Natural killer cell (primary cell): ENCODE measurements at regions not wholly inside any gene's neighbourhood (a gene's known extent, or its start where the extent isn't known, plus 50 kb on each side); places are given as distances from the start of the nearest gene placed in this dataset.

Experiments used
- ATAC-seq, 3 donors: fragments of 150-1000 bp in 2 of 3; fragments of 200-7000 bp in 1 of 3; cut with Tn5 transposase; 1 replicate in 1 of 3; 2 replicates in 2 of 3; pipeline ENCODE4 v1.10.0; 2021; ENCODE audit warnings: mild to moderate bottlenecking in 2 of 3, moderate library complexity in 2 of 3
- DNase-seq, 2 donors: peaks; one replicate each; pipeline versions ENCODE4 v3.0.0 to v3.0.0-alpha.2; 2013 to 2021; ENCODE audit warnings: mixed read lengths in 1 of 2
- H3K27ac ChIP-seq: one replicate; pipeline ENCODE4 v1.5.1; 2013; ENCODE audit warnings: mild to moderate bottlenecking, low read length
- H3K27me3 ChIP-seq: one replicate; pipeline ENCODE4 v1.6.1; 2013; ENCODE audit warnings: low read length; ENCODE audit not compliant: control insufficient read depth, insufficient read depth
- H3K36me3 ChIP-seq: one replicate; pipeline ENCODE4 v1.6.1; 2013; ENCODE audit warnings: low read length; ENCODE audit not compliant: control insufficient read depth, insufficient read depth
- H3K4me1 ChIP-seq: one replicate; pipeline ENCODE4 v1.6.1; 2013; ENCODE audit warnings: low read length; ENCODE audit not compliant: control insufficient read depth, insufficient read depth
- H3K4me3 ChIP-seq: one replicate; pipeline ENCODE4 v1.5.1; 2013; ENCODE audit warnings: low read length
- H3K9me3 ChIP-seq: one replicate; pipeline ENCODE4 v1.6.1; 2013; ENCODE audit warnings: low read length; ENCODE audit not compliant: control insufficient read depth, insufficient read depth
- H3K27ac Mint-ChIP-seq, 2 donors: one replicate each; pipeline ENCODE4 v1.8.0; 2022; ENCODE audit warnings: mild to moderate bottlenecking in 2 of 2, mixed read lengths in 2 of 2, moderate library complexity in 1 of 2
- H3K27me3 Mint-ChIP-seq, 2 donors: one replicate each; pipeline ENCODE4 v1.8.0; 2022; ENCODE audit warnings: low read depth in 2 of 2, mixed read lengths in 2 of 2
- H3K36me3 Mint-ChIP-seq: one replicate; pipeline ENCODE4 v1.8.0; 2022; ENCODE audit warnings: mixed read lengths
- H3K4me1 Mint-ChIP-seq, 2 donors: one replicate each; pipeline ENCODE4 v1.8.0; 2022; ENCODE audit warnings: mixed read lengths in 2 of 2
- H3K4me3 Mint-ChIP-seq: one replicate; pipeline ENCODE4 v1.8.0; 2022; ENCODE audit warnings: mild to moderate bottlenecking, moderate library complexity, mixed read lengths
- H3K9me3 Mint-ChIP-seq, 2 donors: one replicate each; pipeline ENCODE4 v1.8.0; 2022; ENCODE audit warnings: mixed read lengths in 2 of 2
- CTCF ChIP-seq: fragments of 200-600 bp; IDR thresholded peaks from one replicate; pipeline ENCODE4 v1.8.0; 2022; ENCODE audit warnings: antibody characterized with exemption
- WGBS: methylation state at CpG from one replicate; pipeline ENCODE4 v1.1.7; 2013; ENCODE audit warnings: missing lambda C conversion rate; ENCODE audit not compliant: insufficient coverage; 5-methylcytosine and 5-hydroxymethylcytosine counted together
- intact Hi-C: fragments of 100-400 bp; cut with micrococcal nuclease; formaldehyde crosslinking; loops from one replicate; pipeline ENCODE4 v1.14.2; 2022

GRCh38 chr4:45931154-45931553 is 192.7 kb downstream of the GABRG1 start:
- Histone ChIP-seq H3K27me3 (no peaks in the 10 kb centered on the region), H3K4me1 (no peaks in the 10 kb centered on the region), H3K36me3 (no peaks in the 10 kb centered on the region), H3K27ac (no peak overlapping the region), H3K9me3 (no peaks in the 10 kb centered on the region), H3K4me3 (no peak overlapping the region)
- no CpG with 5 or more reads among the region's 1 CpG for WGBS
- no peaks in the 10 kb centered on the region for H3K36me3 Mint-ChIP-seq
- DNase-seq (no peak), ATAC-seq (no peak)
- no peak for TF ChIP-seq CTCF
- H3K27me3 Mint-ChIP-seq: no peaks in the 10 kb centered on the region
- peaks cover 3 to 4% of the 10 kb centered on the region in 2 donors for H3K9me3 Mint-ChIP-seq
- H3K4me1 Mint-ChIP-seq: no peaks in the 10 kb centered on the region
- intact Hi-C loops: no loop called here
- no peak overlapping the region for H3K27ac Mint-ChIP-seq
- H3K4me3 Mint-ChIP-seq: no peak overlapping the region

GRCh38 chr4:45927641-45928040 is 196.2 kb downstream of the GABRG1 start:
- Mint-ChIP-seq H3K4me3 (no peak overlapping the region), H3K27ac (no peak overlapping the region), H3K4me1 (no peaks in the 10 kb centered on the region), H3K36me3 (no peaks in the 10 kb centered on the region), H3K27me3 (no peaks in the 10 kb centered on the region), H3K9me3 (peaks cover 4 to 8% of the 10 kb centered on the region in 2 donors)
- no peak for TF ChIP-seq CTCF
- Histone ChIP-seq H3K4me1 (no peaks in the 10 kb centered on the region), H3K27me3 (no peaks in the 10 kb centered on the region), H3K9me3 (no peaks in the 10 kb centered on the region), H3K27ac (no peak overlapping the region), H3K36me3 (no peaks in the 10 kb centered on the region), H3K4me3 (no peak overlapping the region)
- ATAC-seq: no peak
- DNase-seq: no peak
- WGBS: 65% methylated on average over 1 of the region's 1 CpG
- intact Hi-C loops: no loop called here

GRCh38 chr4:45925809-45926208 is 198.0 kb downstream of the GABRG1 start:
- Histone ChIP-seq H3K9me3 (no peaks in the 10 kb centered on the region), H3K27ac (no peak overlapping the region), H3K4me1 (no peaks in the 10 kb centered on the region), H3K36me3 (no peaks in the 10 kb centered on the region), H3K4me3 (no peak overlapping the region), H3K27me3 (no peaks in the 10 kb centered on the region)
- no peak for DNase-seq
- WGBS: 77% methylated on average over 1 of the region's 1 CpG
- Mint-ChIP-seq H3K4me3 (no peak overlapping the region), H3K4me1 (no peaks in the 10 kb centered on the region), H3K27ac (no peak overlapping the region), H3K9me3 (peaks cover 4 to 10% of the 10 kb centered on the region in 2 donors), H3K27me3 (no peaks in the 10 kb centered on the region), H3K36me3 (no peaks in the 10 kb centered on the region)
- intact Hi-C loops: no loop called here
- no peak for ATAC-seq
- no peak for TF ChIP-seq CTCF

GRCh38 chr4:45920861-45921260 is 203.0 kb downstream of the GABRG1 start:
- peaks cover 11 to 15% of the 10 kb centered on the region in 2 donors for H3K9me3 Mint-ChIP-seq
- 92% methylated on average over 2 of the region's 3 CpGs for WGBS
- ATAC-seq: no peak
- no peaks in the 10 kb centered on the region for H3K36me3 Mint-ChIP-seq
- Histone ChIP-seq H3K4me1 (no peaks in the 10 kb centered on the region), H3K4me3 (no peak overlapping the region), H3K27me3 (no peaks in the 10 kb centered on the region), H3K36me3 (no peaks in the 10 kb centered on the region), H3K9me3 (no peaks in the 10 kb centered on the region), H3K27ac (no peak overlapping the region)
- H3K27ac Mint-ChIP-seq: no peak overlapping the region
- intact Hi-C loops: no loop called here
- no peaks in the 10 kb centered on the region for H3K27me3 Mint-ChIP-seq
- H3K4me1 Mint-ChIP-seq: no peaks in the 10 kb centered on the region
- no peak for DNase-seq
- H3K4me3 Mint-ChIP-seq: no peak overlapping the region
- TF ChIP-seq CTCF: no peak
